Hematopoietic multipotent progenitor cell treated with erythropoietin and hydrocortisone succinate and interleukin-3 and kit ligand, for 8 days (in vitro differentiated cells): ENCODE measurements at regions not wholly inside any gene's neighbourhood (a gene's known extent, or its start where the extent isn't known, plus 50 kb on each side); places are given as distances from the start of the nearest gene placed in this dataset.

ENCODE experiments used
- DNase-seq: peaks from one replicate; pipeline ENCODE4 v3.0.0-alpha.2; 2015

GRCh38 chr16:11447272-11447671 lies 102.0 kb downstream of the RMI2 start:
- no peak for DNase-seq

- DNase-seq = no peak
Measured at GRCh38 chr16:11447836-11448235, 102.6 kb downstream of the RMI2 start.

GRCh38 chr16:11448796-11449416 lies 103.6 kb downstream of the RMI2 start:
- DNase-seq = no peak

- no peak for DNase-seq
Measured at GRCh38 chr16:11449716-11450115, 104.5 kb downstream of the RMI2 start.

- no peak for DNase-seq
Measured at GRCh38 chr16:11450136-11450535, 104.9 kb downstream of the RMI2 start.

GRCh38 chr16:11452298-11452697 lies 107.0 kb downstream of the RMI2 start:
- no peak for DNase-seq

GRCh38 chr16:11452746-11453389 lies 107.6 kb downstream of the RMI2 start:
- DNase-seq = no peak

GRCh38 chr16:11456741-11457140 lies 111.5 kb downstream of the RMI2 start:
- DNase-seq = no peak

- DNase-seq = no peak
Measured at GRCh38 chr16:11459722-11460121, 114.5 kb downstream of the RMI2 start.

GRCh38 chr16:11460820-11461594 lies 115.7 kb downstream of the RMI2 start:
- DNase-seq = no peak

GRCh38 chr16:11461595-11461990 lies 116.3 kb downstream of the RMI2 start:
- DNase-seq = no peak

- DNase-seq = no peak
Measured at GRCh38 chr16:11462036-11462435, 116.8 kb downstream of the RMI2 start.

- no peak for DNase-seq
Measured at GRCh38 chr16:11462861-11463260, 117.6 kb downstream of the RMI2 start.

GRCh38 chr16:11464241-11464640 lies 119.0 kb downstream of the RMI2 start:
- no peak for DNase-seq

- no peak for DNase-seq
Measured at GRCh38 chr16:11465675-11466074, 120.4 kb downstream of the RMI2 start.

- DNase-seq = no peak
Measured at GRCh38 chr16:11470676-11471415, 115.9 kb downstream of the LITAF start.

GRCh38 chr16:11471548-11471947 lies 115.2 kb downstream of the LITAF start:
- no peak for DNase-seq

GRCh38 chr16:11472410-11472809 lies 114.3 kb downstream of the LITAF start:
- no peak for DNase-seq

- no peak for DNase-seq
Measured at GRCh38 chr16:11472851-11473250, 113.9 kb downstream of the LITAF start.

- no peak for DNase-seq
Measured at GRCh38 chr16:11473728-11474127, 113.0 kb downstream of the LITAF start.

- DNase-seq = no peak
Measured at GRCh38 chr16:11474617-11475291, 112.0 kb downstream of the LITAF start.

GRCh38 chr16:11475896-11476630 lies 110.7 kb downstream of the LITAF start:
- no peak for DNase-seq
